OCI-LY1 (cell line): ENCODE measurements at regions not wholly inside any gene's neighbourhood (a gene's known extent, or its start where the extent isn't known, plus 50 kb on each side); places are given as distances from the start of the nearest gene placed in this dataset.

Experiments
- EZH2 ChIP-seq: fragments of 200-600 bp; sonication (generic), shearing (Covaris generic); IDR thresholded peaks from 2 replicates; pipeline ENCODE4 v1.8.0; 2017; ENCODE audit warnings: borderline replicate concordance, mixed run types, mild to moderate bottlenecking, antibody characterized with exemption, low read length, moderate library complexity, mixed read lengths
- TF ChIP-seq, protein P1 (sequence below): fragments of 200-600 bp; sonication (generic), shearing (Covaris generic); IDR thresholded peaks from 2 replicates; pipeline ENCODE4 v1.5.1; 2017; ENCODE audit warnings: mild to moderate bottlenecking, antibody characterized with exemption, low read length, moderate library complexity, mixed read lengths

DNA sequence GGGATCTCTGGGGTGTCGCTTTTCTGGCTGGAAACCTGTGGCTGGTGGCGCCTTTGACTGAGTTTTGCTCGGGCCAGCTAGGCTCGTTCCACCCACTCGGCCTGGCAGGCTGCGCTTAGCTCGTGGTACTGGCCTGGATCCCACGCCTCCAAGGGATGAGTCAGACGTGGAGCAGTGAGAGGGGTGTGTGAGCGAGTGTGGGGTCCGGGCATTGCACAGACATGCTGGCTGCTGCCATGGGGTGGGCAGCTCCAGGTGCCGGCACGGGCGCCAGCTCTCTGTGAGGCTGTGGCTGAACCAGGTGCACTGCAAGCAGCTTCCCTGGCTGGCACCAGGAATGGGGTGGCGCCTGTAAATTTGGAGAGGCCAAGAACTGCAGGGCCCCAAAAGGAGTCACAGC is 63.1 kb upstream of the CACNA2D1 start:
- TF ChIP-seq, protein P1, sequence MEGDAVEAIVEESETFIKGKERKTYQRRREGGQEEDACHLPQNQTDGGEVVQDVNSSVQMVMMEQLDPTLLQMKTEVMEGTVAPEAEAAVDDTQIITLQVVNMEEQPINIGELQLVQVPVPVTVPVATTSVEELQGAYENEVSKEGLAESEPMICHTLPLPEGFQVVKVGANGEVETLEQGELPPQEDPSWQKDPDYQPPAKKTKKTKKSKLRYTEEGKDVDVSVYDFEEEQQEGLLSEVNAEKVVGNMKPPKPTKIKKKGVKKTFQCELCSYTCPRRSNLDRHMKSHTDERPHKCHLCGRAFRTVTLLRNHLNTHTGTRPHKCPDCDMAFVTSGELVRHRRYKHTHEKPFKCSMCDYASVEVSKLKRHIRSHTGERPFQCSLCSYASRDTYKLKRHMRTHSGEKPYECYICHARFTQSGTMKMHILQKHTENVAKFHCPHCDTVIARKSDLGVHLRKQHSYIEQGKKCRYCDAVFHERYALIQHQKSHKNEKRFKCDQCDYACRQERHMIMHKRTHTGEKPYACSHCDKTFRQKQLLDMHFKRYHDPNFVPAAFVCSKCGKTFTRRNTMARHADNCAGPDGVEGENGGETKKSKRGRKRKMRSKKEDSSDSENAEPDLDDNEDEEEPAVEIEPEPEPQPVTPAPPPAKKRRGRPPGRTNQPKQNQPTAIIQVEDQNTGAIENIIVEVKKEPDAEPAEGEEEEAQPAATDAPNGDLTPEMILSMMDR: no peak
- no peak for TF ChIP-seq EZH2
